Testis (tissue), 2 donors: ENCODE measurements at regions not wholly inside any gene's neighbourhood (a gene's known extent, or its start where the extent isn't known, plus 50 kb on each side); places are given as distances from the start of the nearest gene placed in this dataset.
A peak's percentile ranks its signal among the peaks of the same experiment; 100 is the strongest.

Experiments
- DNase-seq: peaks from one replicate; pipeline ENCODE4 v3.0.0-alpha.2; 2019
- H3K27ac ChIP-seq, 2 donors: fragments of 200-600 bp; sonication (generic); one replicate each; pipeline ENCODE4 v1.5.1; 2019
- H3K27me3 ChIP-seq: fragments of 200-600 bp; sonication (generic); one replicate; pipeline ENCODE4 v1.5.1; 2019
- H3K36me3 ChIP-seq: fragments of 200-600 bp; sonication (generic); one replicate; pipeline ENCODE4 v1.5.1; 2017; ENCODE audit warnings: low read depth; ENCODE audit errors: missing control alignments
- H3K4me1 ChIP-seq: fragments of 200-600 bp; sonication (generic); one replicate; pipeline ENCODE4 v1.5.1; 2019
- H3K4me3 ChIP-seq, 2 donors: fragments of 200-600 bp; sonication (generic); one replicate each; pipeline ENCODE4 v1.5.1; 2017 to 2019
- H3K9me3 ChIP-seq: fragments of 200-600 bp; sonication (generic); one replicate; pipeline ENCODE4 v1.5.1; 2017
- CTCF ChIP-seq, 3 experiments: fragments of 450-650 bp in 2 of 3; fragments of 200-600 bp in 1 of 3; sonication (generic) in 1 of 3; IDR thresholded peaks; one replicate each; pipeline ENCODE4 v1.5.1; 2016 to 2019; ENCODE audit warnings: antibody characterized with exemption in 3 of 3, mild to moderate bottlenecking in 2 of 3, moderate library complexity in 1 of 3
- POLR2A ChIP-seq: fragments of 450-650 bp; IDR thresholded peaks from one replicate; pipeline ENCODE4 v1.6.1; 2017; ENCODE audit warnings: antibody characterized with exemption, mild to moderate bottlenecking, moderate library complexity
- WGBS, 2 donors: methylation state at CpG; one replicate each; pipeline ENCODE4 v1.1.5; 2018; 5-methylcytosine and 5-hydroxymethylcytosine counted together
- intact Hi-C: fragments of 100-400 bp; cut with DNase I; formaldehyde crosslinking; loops from one replicate; pipeline ENCODE4 v1.15.1; 2023; ENCODE audit warnings: low total_unique reads

- H3K4me1 ChIP-seq, result no peaks in the 10 kb centered on the region
- no peak for TF ChIP-seq POLR2A
- TF ChIP-seq CTCF (IDR thresholded peaks at IDR 0.05), result no peak
- DNase-seq, result no peak
- H3K9me3 ChIP-seq, result no peaks in the 10 kb centered on the region
- H3K27ac ChIP-seq, result no peak overlapping the region
- H3K4me3 ChIP-seq, result no peak overlapping the region
- WGBS, 2 donors, result 86 to 92% methylated on average over 1 to 2 of the region's 2 CpGs
- H3K36me3 ChIP-seq, result no peaks in the 10 kb centered on the region
- no peaks in the 10 kb centered on the region for H3K27me3 ChIP-seq
- intact Hi-C loops, result no loop called here
Measured at GRCh38 chr19:28045621-28046020, 1167.3 kb downstream of the UQCRFS1 start.

GRCh38 chr19:28044477-28044876 lies 1168.5 kb downstream of the UQCRFS1 start:
- no peak for DNase-seq
- H3K27ac ChIP-seq, result no peak overlapping the region
- 82 to 89% methylated on average over 2 to 4 of the region's 4 CpGs for WGBS, 2 donors
- H3K9me3 ChIP-seq, result no peaks in the 10 kb centered on the region
- TF ChIP-seq CTCF (IDR thresholded peaks at IDR 0.05) (no peak), POLR2A (no peak)
- no peaks in the 10 kb centered on the region for H3K36me3 ChIP-seq
- H3K4me3 ChIP-seq, result no peak overlapping the region
- H3K27me3 ChIP-seq, result no peaks in the 10 kb centered on the region
- H3K4me1 ChIP-seq, result no peaks in the 10 kb centered on the region
- intact Hi-C loops, result no loop called here

GRCh38 chr19:28042516-28042915 lies 1170.4 kb downstream of the UQCRFS1 start:
- no peaks in the 10 kb centered on the region for H3K36me3 ChIP-seq
- H3K4me1 ChIP-seq, result no peaks in the 10 kb centered on the region
- no peaks in the 10 kb centered on the region for H3K27me3 ChIP-seq
- DNase-seq, result peak; percentile 70
- no peak overlapping the region for H3K27ac ChIP-seq
- TF ChIP-seq CTCF (IDR thresholded peaks at IDR 0.05) (no peak), POLR2A (no peak)
- H3K4me3 ChIP-seq, result no peak overlapping the region
- intact Hi-C loops, result no loop called here
- WGBS, 2 donors, result 21 to 42% methylated on average over 4 of the region's 4 CpGs
- H3K9me3 ChIP-seq, result no peaks in the 10 kb centered on the region

- Histone ChIP-seq H3K27me3 (no peaks in the 10 kb centered on the region), H3K4me1 (no peaks in the 10 kb centered on the region), H3K36me3 (no peaks in the 10 kb centered on the region), H3K9me3 (no peaks in the 10 kb centered on the region), H3K4me3 (no peak overlapping the region), H3K27ac (no peak overlapping the region)
- no peak for TF ChIP-seq CTCF (IDR thresholded peaks at IDR 0.05)
- no peak for TF ChIP-seq POLR2A
- WGBS, 2 donors, result 95 to 97% methylated on average over 4 of the region's 4 CpGs
- no peak for DNase-seq
- intact Hi-C loops, result no loop called here
Measured at GRCh38 chr19:28039677-28040381, 1173.1 kb downstream of the UQCRFS1 start.

GRCh38 chr19:28037186-28037585 lies 1175.8 kb downstream of the UQCRFS1 start:
- no peaks in the 10 kb centered on the region for H3K4me1 ChIP-seq
- H3K27ac ChIP-seq, result no peak overlapping the region
- H3K27me3 ChIP-seq, result no peaks in the 10 kb centered on the region
- no peaks in the 10 kb centered on the region for H3K9me3 ChIP-seq
- intact Hi-C loops, result no loop called here
- no peaks in the 10 kb centered on the region for H3K36me3 ChIP-seq
- H3K4me3 ChIP-seq, result no peak overlapping the region
- 52 to 58% methylated on average over 4 of the region's 4 CpGs for WGBS, 2 donors
- TF ChIP-seq POLR2A (no peak), CTCF (IDR thresholded peaks at IDR 0.05) (no peak)
- no peak for DNase-seq
